ENCODE measurements at regions not wholly inside any gene's neighbourhood (a gene's known extent, or its start where the extent isn't known, plus 50 kb on each side); places are given as distances from the start of the nearest gene placed in this dataset.

GRCh38 chr2:121826036-121826435 lies 70.6 kb downstream of the TSN start:
- H3K4me3 ChIP-seq, result no peak overlapping the region
- H3K36me3 ChIP-seq (ENCODE audit: control insufficient read depth, insufficient read depth, low read length), result no peaks in the 10 kb centered on the region
- TF ChIP-seq ZKSCAN3 (CRISPR knock-in tag; IDR thresholded peaks at IDR 0.05) (no peak), ZNF586 (CRISPR knock-in tag; conservative IDR thresholded peaks at IDR 0.05) (no peak), YY1 (IDR thresholded peaks at IDR 0.05; ENCODE audit: borderline replicate concordance in 1 of 3, control insufficient read depth in 1 of 3, extremely low read depth in 1 of 3, insufficient read depth in 3 of 3, insufficient read length in 1 of 3, insufficient replicate concordance in 2 of 3, low read depth in 1 of 3, low read length in 2 of 3) (no peak), FIP1L1 (IDR thresholded peaks at IDR 0.05; ENCODE audit: low read depth, low read length, poor library complexity, severe bottlenecking) (no peak), STAT6 (CRISPR knock-in tag; IDR thresholded peaks at IDR 0.05) (no peak), ZNF707 (CRISPR knock-in tag; conservative IDR thresholded peaks at IDR 0.05) (no peak)
- ChIA-PET POLR2A (interaction anchor here (1.0 kb wide), 1 partner anchor 29 kb away, joined by 3 read pairs; no protein-coding TSS in a partner anchor), CTCF (ENCODE audit: low intra/inter-chr PET ratio) (no interaction called here)
- in situ Hi-C loops (cut with MboI) (no loop called here), intact Hi-C loops (cut with micrococcal nuclease) (no loop called here)
- H3K9me3 ChIP-seq (replicated peaks; ENCODE audit: control insufficient read depth, insufficient read depth, low read depth, low read length), result no peaks in the 10 kb centered on the region
- no peaks in the 10 kb centered on the region for H3K9me1 ChIP-seq (ENCODE audit: control insufficient read depth, insufficient read depth, low read length)
- no peak overlapping the region for H2AFZ ChIP-seq (ENCODE audit: low read depth, low read length)
- H3K27ac ChIP-seq (ENCODE audit: extremely low read depth, low read depth, low read length), result no peak overlapping the region
- H4K20me1 ChIP-seq (replicated peaks; ENCODE audit: control insufficient read depth, insufficient read depth, low read length), result no peaks in the 10 kb centered on the region
- no peak for DNase-seq (ENCODE audit: extremely low read depth in 1 of 4, low spot score in 3 of 4)
- no peak overlapping the region for H3K4me2 ChIP-seq (ENCODE audit: insufficient read depth, low read length)
- BruUV-seq (replicated peaks), result no TSS peak
- H3K27me3 ChIP-seq (ENCODE audit: control insufficient read depth in 2 of 2, insufficient read depth in 2 of 2, low read length in 2 of 2), result peaks cover 3 to 31% of the 10 kb centered on the region in 2 experiments; a peak in 3 of 5 replicates
- no peak for FAIRE-seq
- no peaks in the 10 kb centered on the region for H3K79me2 ChIP-seq (ENCODE audit: control insufficient read depth, insufficient read depth, low read length)
- H3K9ac ChIP-seq (ENCODE audit: insufficient read depth in 1 of 2, low read depth in 2 of 2, low read length in 2 of 2), result no peak overlapping the region
- no peaks in the 10 kb centered on the region for H3K4me1 ChIP-seq (replicated peaks in 1 of 2; ENCODE audit: control insufficient read depth in 2 of 2, insufficient read depth in 2 of 2, low read length in 2 of 2)
- ATAC-seq, result 0 out of 3 replicates have a peak, but pooled peaks have one; percentile 35
- WGBS (ENCODE audit: insufficient coverage, low coverage, missing lambda C conversion rate), result 0% methylated on average over 3 of the region's 3 CpGs
